ENCODE measurements at regions not wholly inside any gene's neighbourhood (a gene's known extent, or its start where the extent isn't known, plus 50 kb on each side); places are given as distances from the start of the nearest gene placed in this dataset.

DNA sequence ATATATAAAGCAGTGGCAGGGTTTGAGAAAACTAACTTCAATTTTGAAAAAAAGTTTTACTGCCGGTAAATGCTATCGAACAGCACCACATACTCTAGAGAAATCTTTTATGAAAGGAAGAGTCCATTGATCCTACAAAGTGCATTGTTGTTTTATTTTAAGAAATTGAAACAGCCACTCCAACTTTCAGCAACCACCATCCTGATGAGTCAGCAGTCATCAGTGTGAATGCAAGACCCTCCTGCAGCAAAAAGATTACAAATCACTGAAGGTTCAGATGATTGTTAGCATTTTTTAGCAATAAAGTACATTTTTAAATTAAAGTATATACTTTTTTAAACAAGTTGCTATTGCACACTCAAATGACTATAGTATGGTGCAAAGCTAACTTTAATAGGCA is 1017.7 kb upstream of the CRIM1 start:
- Mint-ChIP-seq H3K4me3 (no peak overlapping the region), H3K27me3 (ENCODE audit: low read depth, poor library complexity) (no peaks in the 10 kb centered on the region), H3K9me3 (peaks cover 4% of the 10 kb centered on the region), H3K27ac (no peak overlapping the region), H3K4me1 (peaks cover 16% of the 10 kb centered on the region), H3K36me3 (ENCODE audit: low read depth) (no peaks in the 10 kb centered on the region)
- TF ChIP-seq, protein P1, sequence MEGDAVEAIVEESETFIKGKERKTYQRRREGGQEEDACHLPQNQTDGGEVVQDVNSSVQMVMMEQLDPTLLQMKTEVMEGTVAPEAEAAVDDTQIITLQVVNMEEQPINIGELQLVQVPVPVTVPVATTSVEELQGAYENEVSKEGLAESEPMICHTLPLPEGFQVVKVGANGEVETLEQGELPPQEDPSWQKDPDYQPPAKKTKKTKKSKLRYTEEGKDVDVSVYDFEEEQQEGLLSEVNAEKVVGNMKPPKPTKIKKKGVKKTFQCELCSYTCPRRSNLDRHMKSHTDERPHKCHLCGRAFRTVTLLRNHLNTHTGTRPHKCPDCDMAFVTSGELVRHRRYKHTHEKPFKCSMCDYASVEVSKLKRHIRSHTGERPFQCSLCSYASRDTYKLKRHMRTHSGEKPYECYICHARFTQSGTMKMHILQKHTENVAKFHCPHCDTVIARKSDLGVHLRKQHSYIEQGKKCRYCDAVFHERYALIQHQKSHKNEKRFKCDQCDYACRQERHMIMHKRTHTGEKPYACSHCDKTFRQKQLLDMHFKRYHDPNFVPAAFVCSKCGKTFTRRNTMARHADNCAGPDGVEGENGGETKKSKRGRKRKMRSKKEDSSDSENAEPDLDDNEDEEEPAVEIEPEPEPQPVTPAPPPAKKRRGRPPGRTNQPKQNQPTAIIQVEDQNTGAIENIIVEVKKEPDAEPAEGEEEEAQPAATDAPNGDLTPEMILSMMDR (IDR thresholded peaks at IDR 0.05): no peak
- no peak for DNase-seq

DNA sequence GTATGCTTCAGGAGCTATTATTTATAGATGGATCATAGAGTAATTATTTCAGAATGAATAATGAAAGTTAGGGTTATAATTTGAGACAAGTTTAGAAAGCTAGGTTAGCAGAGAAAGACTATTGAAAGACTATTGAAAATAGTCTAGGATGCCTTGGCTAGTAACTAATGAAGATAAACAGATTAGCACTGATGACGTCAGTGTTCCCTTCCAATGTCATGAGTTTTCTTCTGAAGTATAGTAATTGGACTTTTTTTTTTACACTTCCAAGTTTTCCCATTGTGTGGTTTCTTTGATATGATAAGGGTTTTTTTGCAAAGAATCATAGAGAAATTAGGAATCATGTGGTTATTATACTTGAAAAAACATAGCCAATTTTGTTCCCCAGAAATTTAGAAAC is 1041.5 kb upstream of the CRIM1 start:
- TF ChIP-seq, protein P1 (IDR thresholded peaks at IDR 0.05): no peak
- Mint-ChIP-seq H3K9me3 (no peaks in the 10 kb centered on the region), H3K27me3 (ENCODE audit: low read depth, poor library complexity) (peaks cover 3% of the 10 kb centered on the region), H3K4me1 (no peaks in the 10 kb centered on the region), H3K27ac (no peak overlapping the region), H3K36me3 (ENCODE audit: low read depth) (no peaks in the 10 kb centered on the region), H3K4me3 (no peak overlapping the region)
- DNase-seq: no peak

DNA sequence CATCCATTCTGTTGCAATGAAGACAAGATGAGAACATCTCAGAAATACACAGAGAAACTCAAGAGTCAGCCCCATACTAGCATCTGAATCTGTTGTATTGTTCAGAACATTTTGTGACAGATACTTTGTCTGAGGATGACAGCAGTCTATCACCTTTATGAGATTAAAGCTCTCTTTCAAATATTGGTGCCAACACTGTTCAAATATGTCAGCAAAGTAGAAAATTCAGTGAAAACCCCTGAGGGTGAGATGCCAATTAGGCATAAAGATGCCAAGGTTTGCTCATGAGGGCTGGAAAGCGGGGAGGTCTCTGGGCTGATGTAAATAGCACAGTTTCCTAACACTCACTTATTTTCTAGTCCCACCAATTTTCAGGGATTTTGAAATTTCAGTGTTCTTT is 1054.2 kb upstream of the CRIM1 start:
- Mint-ChIP-seq H3K27me3 (ENCODE audit: low read depth, poor library complexity) (no peaks in the 10 kb centered on the region), H3K27ac (no peak overlapping the region), H3K4me3 (no peak overlapping the region), H3K4me1 (no peaks in the 10 kb centered on the region), H3K9me3 (no peaks in the 10 kb centered on the region), H3K36me3 (ENCODE audit: low read depth) (no peaks in the 10 kb centered on the region)
- no peak for DNase-seq
- TF ChIP-seq, protein P1 (IDR thresholded peaks at IDR 0.05): no peak

DNA sequence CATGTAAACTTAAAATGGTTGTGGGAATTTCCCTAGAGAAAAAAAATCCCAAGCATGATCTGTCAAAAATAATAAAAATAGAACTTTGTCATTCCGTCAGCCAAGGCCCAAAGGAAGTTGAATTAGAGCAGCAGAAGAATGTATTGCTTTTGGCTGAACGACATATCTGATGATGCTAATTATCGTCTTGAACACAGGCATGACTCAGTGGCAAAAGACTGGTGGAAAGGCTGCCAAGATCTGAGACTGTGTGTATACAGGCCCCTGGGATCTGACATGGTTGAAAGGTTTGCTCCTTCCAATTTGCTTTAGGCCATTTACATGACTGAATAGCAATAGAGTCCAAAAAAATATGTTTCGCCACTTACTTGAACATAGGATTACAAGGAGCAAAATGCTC is 1057.1 kb upstream of the CRIM1 start:
- Mint-ChIP-seq H3K4me3 (no peak overlapping the region), H3K9me3 (no peaks in the 10 kb centered on the region), H3K27ac (no peak overlapping the region), H3K36me3 (ENCODE audit: low read depth) (no peaks in the 10 kb centered on the region), H3K27me3 (ENCODE audit: low read depth, poor library complexity) (no peaks in the 10 kb centered on the region), H3K4me1 (no peaks in the 10 kb centered on the region)
- no peak for DNase-seq
- TF ChIP-seq, protein P1 (IDR thresholded peaks at IDR 0.05): no peak

DNA sequence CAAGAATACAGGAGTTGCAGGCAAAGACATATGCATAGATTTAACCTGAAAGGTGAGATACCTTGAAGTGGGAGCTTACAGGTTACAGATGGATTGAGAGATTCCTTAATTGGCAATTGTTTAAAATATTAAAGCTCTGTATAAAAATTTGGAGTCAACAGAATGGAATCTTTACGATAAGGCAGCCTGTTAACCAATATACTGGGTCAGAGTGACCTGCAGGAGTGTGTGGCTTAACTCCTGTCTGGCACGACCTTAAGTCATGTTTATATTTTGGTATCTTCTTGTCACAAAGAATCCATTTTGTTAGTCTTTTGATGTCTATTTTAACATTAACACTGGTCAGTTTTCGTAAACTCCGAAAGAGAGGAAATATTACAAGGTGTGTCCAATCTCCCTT is 1058.2 kb upstream of the CRIM1 start:
- no peak overlapping the region for H3K4me3 Mint-ChIP-seq
- no peaks in the 10 kb centered on the region for H3K27me3 Mint-ChIP-seq (ENCODE audit: low read depth, poor library complexity)
- TF ChIP-seq, protein P1 (IDR thresholded peaks at IDR 0.05): no peak
- DNase-seq: no peak
- H3K4me1 Mint-ChIP-seq: peaks cover 6% of the 10 kb centered on the region
- H3K9me3 Mint-ChIP-seq: no peaks in the 10 kb centered on the region
- H3K27ac Mint-ChIP-seq: no peak overlapping the region
- no peaks in the 10 kb centered on the region for H3K36me3 Mint-ChIP-seq (ENCODE audit: low read depth)

DNA sequence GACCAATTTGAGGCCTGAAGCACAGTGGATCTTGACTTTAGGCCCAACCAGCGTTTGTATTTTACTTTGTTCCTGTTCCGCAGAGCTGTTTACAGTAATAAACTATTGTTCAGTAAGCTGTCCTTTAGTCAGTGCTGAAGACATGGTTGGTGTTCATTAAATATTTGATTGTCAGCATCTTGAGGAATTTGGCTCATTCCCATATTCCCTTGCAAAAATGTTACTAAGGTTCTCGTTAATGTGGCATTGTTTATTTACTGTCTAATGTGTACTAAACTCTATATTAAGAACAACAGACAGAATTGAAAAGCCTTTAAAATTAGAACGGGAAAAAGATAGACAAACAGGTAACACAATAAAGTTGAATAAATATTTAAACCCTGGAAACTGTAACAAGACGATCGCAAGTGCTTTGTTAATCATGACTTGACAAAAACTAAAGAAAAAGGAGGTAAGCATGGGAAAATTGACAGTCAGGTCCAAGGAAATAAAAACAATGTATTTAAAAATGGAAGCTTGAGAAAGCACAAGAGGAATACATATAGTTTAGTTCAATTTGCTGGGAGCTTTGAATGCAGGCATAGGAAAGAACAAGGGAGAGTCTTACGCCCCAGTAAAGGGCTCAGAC is 1060.8 kb upstream of the CRIM1 start:
- Mint-ChIP-seq H3K36me3 (ENCODE audit: low read depth) (no peaks in the 10 kb centered on the region), H3K4me3 (no peak overlapping the region), H3K9me3 (no peaks in the 10 kb centered on the region), H3K4me1 (peaks cover 11% of the 10 kb centered on the region), H3K27ac (no peak overlapping the region), H3K27me3 (ENCODE audit: low read depth, poor library complexity) (no peaks in the 10 kb centered on the region)
- TF ChIP-seq, protein P1 (IDR thresholded peaks at IDR 0.05): no peak
- no peak for DNase-seq

Data from nephron progenitor cell (in vitro differentiated cells).